H54 (cell line): ENCODE measurements at regions not wholly inside any gene's neighbourhood (a gene's known extent, or its start where the extent isn't known, plus 50 kb on each side); places are given as distances from the start of the nearest gene placed in this dataset.
A peak's percentile ranks its signal among the peaks of the same experiment; 100 is the strongest.

Source experiments
- DNase-seq: peaks from one replicate; pipeline ENCODE4 v3.0.0; 2011; ENCODE audit warnings: low spot score, mixed read lengths; ENCODE audit not compliant: insufficient read length
- FAIRE-seq: peaks from 3 replicates; lab custom pipeline; 2011; peaks lifted over from hg19 to GRCh38; lab: Jason Lieb, UNC
- POLR2A ChIP-seq: IDR thresholded peaks from 2 replicates; pipeline ENCODE4 v1.6.1; 2011; ENCODE audit warnings: low read depth, mild to moderate bottlenecking, low read length

DNA sequence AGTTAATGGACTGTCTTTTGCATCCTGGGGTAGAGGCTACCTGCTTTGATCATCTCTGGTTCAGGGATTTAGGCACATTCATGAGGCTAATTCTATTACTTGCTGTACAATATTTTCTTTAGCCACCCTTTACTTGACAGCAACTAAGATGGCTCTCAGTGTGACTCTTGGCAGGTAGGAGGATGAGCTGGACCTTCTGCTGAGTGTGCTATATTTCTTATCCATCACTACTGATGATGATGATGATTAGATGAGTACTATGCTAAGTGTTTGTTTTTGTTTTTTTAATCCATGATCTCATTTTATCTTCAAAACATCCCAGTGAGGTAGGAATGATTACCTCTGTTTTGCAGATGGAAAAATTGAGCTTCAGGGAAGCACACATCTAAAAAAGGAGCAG lies 152.8 kb upstream of the WSCD2 start:
- TF ChIP-seq POLR2A = no peak
- DNase-seq (no peak), FAIRE-seq (no peak)

DNA sequence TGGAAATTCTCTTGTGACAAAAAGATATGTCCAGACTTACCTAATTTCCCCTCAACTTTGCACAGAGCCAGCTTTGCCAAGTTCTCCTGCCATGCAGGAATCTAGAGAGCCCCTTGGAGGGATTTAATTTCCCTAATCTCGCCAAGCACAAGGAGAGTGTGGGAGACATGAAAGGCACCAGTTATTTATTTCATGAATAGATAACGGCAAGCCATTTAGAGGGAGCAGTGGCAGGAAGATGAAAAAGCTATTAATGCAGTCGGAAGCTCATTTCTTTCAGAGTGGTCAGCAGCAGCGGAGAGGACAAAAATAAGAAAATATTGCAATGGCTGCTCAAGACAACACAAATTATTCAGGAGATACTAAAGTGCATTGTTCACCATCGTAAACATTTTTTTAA lies 150.9 kb upstream of the WSCD2 start:
- FAIRE-seq = no peak
- DNase-seq = no peak

DNA sequence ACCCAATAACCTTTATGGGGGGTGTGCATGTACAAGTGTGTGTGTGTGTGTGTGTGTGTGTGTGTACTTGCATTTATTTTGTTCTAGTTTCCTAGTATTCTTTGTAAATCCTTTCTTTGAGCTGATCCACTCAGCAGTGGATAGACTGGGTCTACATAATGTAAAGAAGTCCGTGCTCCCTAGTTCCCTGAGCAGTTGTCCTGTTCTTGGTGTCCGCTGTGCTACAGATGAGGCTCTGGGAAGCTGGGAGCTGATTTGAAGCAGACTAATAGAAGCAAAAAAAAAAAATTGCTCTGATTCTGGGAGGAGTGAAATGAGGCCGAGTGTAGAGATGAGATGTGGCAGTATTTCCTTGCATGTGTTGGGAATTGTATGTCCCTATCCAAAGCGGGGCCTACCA lies 150.4 kb upstream of the WSCD2 start:
- TF ChIP-seq POLR2A = no peak
- FAIRE-seq = no peak
- DNase-seq = no peak

More for the DNA sequence above, 150.9 kb upstream of the WSCD2 start:
- no peak for TF ChIP-seq POLR2A

DNA sequence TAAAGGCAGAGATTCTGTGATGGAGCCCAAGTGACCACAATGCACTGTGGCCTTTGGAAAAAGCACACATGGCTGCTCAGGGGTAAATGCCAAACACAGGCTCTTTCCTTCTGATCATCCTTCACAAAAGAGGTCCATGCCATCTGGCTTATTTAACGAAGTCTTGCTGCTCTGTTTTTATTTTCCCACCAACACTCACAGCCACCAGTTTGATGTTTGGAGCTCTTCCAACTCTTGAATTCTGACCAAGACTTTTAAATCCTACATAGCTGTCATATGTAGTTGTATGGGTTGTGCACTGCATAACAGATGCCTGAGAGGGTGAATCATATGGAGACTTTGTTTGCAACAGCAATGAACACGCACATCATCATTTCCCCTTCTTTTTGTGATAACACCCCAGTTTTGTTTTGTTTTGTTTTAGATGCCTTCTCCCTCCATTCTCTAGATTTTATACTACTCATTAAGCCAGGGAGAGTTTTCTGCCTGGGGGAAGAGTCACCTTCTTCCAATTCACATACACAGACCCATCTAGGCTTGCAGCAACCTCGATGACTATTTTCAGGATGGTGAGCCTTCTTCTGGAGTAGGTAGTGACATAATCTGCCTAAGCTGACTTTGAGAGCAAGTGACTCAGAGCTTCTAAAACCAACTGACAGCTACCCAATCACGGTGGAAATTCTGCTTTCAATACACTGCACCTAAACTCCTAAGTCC lies 145.2 kb upstream of the WSCD2 start:
- DNase-seq (no peak), FAIRE-seq (no peak)
- no peak for TF ChIP-seq POLR2A

DNA sequence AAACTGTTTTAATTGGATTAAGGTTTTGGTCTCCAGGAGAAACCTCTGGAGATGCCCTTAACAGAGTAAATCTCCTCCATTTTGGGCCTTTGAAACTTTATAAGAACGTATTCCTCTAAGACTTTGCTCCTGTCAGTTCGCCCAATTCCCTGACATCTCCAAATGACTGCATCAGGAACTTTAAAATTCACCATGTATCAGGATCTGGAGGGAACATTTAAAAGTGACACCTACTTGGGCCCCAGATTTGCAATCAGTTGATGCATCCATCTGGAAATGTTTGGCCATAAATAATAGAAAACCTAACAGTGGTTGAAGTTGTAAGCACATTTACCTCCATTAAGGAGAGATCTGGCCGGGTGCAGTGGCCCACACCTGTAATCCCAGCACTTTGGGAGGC lies 144.1 kb upstream of the WSCD2 start:
- no peak for DNase-seq
- FAIRE-seq = no peak
- TF ChIP-seq POLR2A = no peak

DNA sequence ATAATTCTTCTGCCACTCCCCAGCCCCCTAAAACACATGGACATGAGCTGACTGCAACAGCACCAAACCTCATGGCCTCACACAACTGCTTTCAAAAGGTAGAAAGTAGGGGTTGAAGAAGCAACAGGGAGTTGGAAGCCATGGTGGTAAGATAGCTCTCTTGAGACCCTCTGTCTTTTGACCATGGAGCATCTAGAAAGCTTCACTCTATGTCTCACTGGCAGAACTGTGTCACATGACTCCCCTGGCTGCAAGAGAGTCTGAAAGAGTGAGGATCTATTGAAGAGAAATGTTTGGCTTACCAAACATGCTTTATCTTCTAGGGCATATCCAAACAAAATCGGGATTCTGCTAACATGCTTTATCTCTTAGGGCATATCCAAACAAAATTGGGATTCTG lies 142.9 kb upstream of the WSCD2 start:
- TF ChIP-seq POLR2A = no peak
- DNase-seq (no peak), FAIRE-seq (no peak)

DNA sequence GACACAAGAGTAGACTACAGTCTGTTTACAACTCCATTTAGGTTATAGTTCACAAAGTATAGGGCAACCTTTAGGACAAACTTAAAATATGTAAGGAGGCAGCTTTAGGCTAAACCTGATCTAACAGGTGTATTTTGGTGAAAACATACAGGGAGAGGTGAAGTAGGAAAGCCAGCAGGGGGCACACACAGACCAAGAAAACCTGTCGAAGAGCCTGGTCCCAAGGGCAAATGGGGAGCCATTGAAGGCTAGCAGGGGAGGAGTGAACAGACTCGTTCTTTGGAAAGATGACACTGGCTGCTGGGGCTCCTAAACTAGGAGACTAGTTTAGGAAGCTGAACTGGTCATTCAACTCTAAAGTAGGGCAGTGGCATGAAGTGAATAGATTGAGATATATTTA lies 138.8 kb upstream of the WSCD2 start:
- TF ChIP-seq POLR2A = no peak
- DNase-seq (no peak), FAIRE-seq (no peak)

DNA sequence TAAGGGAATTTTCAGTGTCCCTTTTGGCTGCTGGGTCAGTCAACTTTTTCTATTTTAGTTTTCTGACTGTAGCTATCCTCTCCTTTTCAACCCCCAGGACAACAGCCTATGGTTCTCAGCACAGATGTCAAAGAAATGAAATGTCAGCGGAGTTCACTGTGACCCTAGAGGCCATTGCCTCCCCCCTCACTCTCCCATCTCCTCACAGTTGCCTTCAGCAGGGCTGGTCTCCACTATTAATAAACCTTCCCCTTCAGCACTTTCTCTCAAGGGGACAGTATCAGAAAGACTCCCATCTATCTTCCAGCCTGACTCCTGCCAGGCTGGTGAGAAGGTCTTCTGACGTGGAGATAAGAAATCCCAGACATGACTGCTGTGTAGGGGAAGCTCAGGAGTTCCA lies 137.1 kb upstream of the WSCD2 start:
- no peak for DNase-seq
- FAIRE-seq = no peak
- TF ChIP-seq POLR2A = no peak

DNA sequence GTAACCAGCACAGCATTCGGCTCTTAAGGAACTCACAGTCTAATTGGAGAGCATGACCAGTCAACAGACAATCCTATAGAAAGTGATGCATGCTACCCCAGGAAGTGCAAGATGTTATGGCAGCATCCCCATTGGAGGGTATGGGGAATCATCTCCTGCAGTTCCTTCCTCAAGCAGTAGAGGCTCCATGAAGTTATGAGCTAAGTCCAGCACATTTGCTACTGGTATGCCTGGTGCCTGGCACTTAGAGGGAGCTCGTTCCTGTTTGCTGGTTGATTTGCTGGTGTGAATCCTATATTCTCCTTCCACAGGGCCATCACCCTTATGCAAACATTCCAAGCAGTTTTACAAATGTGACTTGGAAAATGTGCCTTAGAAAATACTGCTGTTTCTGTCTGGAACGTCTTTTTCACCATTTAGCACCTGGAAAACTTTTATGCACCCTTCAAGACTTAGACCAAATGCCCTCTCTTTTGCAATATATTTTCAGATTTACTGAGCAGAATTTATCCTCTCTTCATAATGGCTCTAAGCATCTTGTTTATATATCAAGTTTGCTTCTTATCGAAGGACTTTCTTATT lies 136.1 kb upstream of the WSCD2 start:
- peak; percentile 88 for FAIRE-seq
- peak; percentile 9 for DNase-seq

DNA sequence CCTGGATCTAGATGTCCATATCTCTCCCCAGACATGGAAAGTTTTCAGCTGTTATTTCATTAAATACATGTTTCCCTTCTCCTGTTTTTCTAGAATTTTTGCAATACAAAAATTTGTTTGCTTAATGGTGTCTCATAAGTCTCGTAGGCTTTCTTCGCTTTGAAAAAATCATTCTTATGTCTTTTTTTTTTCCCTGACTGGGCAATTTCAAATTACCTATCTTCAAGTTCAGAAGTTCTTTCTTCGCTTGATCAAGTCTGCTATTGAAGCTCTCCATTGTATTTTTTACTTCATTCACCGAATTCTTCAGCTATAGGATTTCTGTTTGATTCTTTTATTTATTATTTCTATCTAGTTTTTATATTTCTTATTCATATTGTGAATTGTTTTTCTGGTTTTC lies 130.2 kb upstream of the WSCD2 start:
- TF ChIP-seq POLR2A = no peak
- DNase-seq (no peak), FAIRE-seq (no peak)

More for the DNA sequence above, 136.1 kb upstream of the WSCD2 start:
- TF ChIP-seq POLR2A = no peak

DNA sequence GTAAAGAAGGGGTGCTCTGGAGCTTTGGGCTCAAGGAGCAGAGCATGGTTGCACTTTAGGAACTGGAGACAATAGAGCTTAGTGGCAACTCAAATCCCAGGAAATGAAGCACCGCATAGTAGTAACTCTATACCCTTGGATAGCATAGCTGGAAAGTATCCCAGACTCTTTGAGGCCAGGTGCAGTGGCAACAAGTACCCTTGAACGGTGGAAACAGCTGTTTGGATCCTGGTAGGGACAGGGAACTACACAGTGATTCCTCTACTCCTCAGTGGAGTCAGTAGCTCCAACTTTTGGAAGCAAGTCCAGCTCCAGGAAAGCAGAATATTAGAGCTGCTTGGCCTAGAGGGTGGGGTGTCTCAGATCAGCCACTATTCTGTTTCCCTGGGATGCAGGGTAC lies 129.0 kb upstream of the WSCD2 start:
- no peak for TF ChIP-seq POLR2A
- no peak for FAIRE-seq
- DNase-seq = no peak

DNA sequence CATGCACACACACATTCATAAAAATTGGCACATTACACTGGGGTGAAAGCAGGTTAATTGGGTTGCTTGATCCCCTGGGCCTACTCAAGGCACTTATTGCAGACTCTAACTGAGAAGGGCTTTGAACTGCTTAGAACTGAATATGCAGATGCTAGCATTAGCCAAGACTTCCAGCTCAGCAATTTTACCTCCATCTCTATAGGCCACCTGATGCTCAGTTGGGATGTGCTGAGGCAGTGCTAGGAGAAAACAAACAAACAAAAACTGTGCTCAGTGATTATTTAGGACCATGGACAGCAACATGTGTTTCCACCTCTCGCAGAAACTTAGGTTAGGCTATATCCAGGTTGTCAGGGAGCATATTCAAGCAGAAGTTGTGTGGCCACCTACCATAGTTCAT lies 124.8 kb upstream of the WSCD2 start:
- DNase-seq (no peak), FAIRE-seq (no peak)
- TF ChIP-seq POLR2A = no peak

DNA sequence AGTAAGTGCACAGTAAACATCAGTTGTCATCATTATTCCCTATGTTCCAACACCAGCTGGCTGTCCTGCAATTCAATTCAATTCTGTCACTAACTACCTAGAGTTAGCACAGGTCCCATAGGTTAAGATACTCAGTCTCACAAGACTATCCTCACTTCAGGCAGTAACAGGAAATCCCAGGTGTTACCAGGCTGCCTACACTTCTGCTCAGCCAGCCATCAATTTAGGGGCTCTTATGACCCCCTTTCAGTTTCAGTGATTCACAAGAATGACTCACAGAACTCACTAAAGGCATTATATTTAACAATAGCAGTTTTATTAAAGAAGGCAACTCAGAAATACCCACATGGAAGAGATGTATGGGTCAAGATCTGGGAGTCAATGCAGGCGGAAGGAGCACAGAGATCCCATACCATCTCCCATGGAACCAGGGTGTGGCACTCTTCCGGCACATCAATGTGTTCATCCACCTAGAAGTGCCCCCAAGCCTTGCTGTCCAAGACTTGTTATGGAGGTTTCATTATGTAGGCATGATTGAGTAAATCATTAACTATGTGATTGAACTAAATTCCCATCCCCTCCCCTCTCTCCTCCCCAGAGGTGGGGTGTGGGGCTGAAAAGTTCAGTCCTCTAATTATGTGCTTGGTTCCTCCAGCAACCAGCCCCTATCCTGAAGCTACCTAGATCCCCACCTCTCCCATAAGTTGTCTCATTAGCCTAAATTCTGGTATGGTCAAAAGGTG lies 120.8 kb upstream of the WSCD2 start:
- no peak for TF ChIP-seq POLR2A
- FAIRE-seq (no peak), DNase-seq (no peak)

DNA sequence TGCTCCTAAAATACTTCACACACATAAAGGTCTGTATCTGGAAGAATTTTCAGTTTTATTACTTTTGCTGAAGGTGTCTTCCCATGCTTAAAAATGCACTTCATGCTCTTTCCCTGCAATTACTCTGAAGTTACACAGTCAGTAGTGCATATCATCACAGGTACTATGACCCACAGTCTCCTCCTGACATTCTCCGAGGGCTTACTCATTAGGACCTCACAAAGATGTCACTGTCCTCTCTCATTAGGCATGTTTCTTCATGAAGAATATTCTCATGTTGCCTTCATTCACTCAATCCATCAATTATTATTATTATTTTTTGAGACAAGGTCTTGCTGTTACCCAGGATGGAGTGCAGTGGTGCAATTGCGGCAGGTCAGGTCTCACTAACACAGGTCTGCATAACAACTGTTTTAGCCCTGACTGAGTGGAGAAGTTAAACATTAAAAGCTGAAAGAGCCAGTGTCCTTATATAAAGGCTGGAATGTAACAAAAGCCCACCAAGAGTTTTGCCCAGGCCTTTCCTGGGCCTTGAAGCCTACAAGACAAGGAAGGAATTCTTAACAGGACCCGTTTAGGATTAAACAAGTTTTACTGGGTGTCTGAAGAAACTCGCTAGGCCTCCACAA lies 119.5 kb upstream of the WSCD2 start:
- TF ChIP-seq POLR2A = no peak
- FAIRE-seq = no peak
- no peak for DNase-seq
